GM21367 (cell line): ENCODE measurements at regions not wholly inside any gene's neighbourhood (a gene's known extent, or its start where the extent isn't known, plus 50 kb on each side); places are given as distances from the start of the nearest gene placed in this dataset.
"Not testable (repeated sequence)": the region's sequence is repeated elsewhere in the genome, so short reads cannot be mapped to it uniquely, and the experiment has no call there.

Experiments
- ATAC-seq: cut with Tn5 transposase; IDR thresholded peaks from one replicate; pipeline ENCODE4 v1.9.1; 2021; ENCODE audit not compliant: unreplicated experiment

DNA sequence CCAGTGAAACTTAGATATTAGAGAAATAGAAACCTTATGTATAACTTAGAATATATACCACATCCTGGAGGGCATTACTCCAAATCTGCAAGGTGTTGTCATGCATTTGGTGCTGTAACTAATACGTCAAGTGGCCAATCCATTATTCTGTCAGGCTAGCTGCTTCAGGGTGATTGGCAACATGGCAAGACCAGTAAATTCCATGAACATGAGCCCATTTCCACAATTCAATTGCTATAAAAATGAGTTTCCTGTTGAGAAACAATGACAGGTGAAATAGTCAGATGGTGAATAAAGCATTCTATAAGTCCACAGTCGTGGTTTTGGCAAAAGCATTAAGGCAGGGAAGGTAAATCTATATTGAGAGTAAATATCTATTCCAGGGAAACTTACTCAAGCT, 566.0 kb downstream of the ADGRL2 start:
- ATAC-seq: no peak

DNA sequence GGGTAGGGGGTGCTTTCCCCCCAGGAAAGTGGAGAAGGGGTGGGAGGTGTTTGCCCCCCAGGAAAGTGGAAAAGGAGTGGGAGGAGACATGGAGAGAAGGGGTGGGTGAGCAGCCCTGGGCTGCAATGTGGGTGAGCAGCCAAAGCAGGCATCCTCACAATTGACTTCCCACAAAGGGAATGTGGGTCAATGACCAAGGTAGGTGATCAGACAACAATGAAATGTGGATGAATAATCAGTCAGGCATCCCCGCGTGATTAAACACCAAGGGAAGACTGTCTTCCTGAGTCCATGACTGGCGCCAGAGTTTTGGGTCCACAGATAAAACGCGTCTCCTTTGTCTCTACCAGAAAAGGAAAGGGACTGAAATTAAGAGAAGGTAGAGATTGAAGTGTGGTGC, 558.8 kb downstream of the ADGRL2 start:
- ATAC-seq: not testable (repeated sequence)

DNA sequence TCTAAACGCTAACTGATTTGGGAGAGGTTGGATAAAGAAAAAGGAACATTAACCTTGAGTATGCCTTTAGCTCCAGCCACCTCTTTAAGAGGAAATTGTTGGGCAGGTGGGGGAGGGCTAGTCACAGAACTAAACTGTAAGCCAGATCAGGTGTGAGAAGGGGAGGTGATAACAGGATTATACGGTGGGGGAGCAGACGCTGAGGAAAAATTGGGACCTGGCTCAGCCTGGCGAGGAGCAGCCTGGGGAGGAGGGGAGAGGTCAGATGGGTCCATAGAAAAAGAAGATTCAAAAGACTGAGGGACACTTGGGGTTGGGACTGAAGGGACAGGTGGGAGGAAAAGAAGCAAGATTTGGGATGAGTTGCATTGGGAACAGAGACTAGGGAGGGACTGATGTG, 558.0 kb downstream of the ADGRL2 start:
- ATAC-seq: not testable (repeated sequence)

DNA sequence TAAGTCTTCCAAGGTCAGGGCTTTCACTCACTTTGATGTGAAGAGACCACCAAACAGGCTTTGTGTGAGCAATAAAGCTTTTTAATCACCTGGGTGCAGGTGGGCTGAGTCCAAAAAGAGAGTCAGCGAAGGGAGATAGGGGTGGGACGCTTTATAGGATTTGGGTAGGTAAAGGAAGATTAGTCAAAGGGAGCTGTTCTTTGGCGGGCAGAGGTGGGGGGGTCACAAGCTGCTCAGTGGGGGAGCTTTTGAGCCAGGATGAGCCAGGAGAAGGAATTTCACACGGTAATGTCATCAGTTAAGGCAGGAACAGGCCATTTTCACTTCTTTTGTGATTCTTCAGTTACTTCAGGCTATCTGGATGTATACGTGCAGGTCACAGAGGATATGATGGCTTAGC, 553.8 kb downstream of the ADGRL2 start:
- not testable (repeated sequence) for ATAC-seq

DNA sequence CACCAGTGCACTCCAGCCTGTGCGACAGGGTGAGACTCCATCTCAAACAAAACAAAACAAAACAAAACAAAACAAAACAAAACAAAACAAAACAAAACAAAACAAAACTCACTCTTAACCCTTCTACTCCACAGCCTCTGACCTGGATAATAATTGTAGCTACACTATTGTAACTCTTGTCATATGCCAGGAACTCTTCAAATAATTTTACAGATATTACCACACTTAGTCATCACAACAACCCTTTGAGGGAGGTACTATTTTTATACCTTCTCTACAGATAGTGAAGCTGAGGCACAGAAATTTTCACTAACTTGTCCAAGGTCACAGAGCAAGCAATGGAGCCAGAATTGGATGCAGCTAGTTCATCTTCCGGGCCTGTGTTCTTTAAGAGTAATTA, 547.8 kb downstream of the ADGRL2 start:
- no peak for ATAC-seq

DNA sequence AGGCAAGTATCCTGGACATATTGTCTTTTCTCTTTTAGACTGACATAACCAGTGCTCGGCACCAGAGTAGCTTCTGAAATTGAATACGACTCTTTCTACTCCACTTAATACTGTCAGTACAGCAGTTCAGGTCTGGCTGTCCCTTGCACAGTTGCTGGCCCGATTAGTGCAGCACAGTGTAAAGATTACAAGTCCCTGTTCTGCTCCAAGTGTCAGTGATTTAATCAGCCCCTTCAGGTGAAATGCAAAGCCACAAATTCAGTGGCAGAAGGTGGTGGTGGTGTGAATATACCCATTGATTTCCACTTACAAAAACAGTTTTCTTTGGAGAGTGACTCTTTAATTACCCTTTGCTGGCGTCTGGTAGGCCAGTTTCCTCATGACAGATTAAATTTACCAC, 545.4 kb downstream of the ADGRL2 start:
- ATAC-seq: no peak

DNA sequence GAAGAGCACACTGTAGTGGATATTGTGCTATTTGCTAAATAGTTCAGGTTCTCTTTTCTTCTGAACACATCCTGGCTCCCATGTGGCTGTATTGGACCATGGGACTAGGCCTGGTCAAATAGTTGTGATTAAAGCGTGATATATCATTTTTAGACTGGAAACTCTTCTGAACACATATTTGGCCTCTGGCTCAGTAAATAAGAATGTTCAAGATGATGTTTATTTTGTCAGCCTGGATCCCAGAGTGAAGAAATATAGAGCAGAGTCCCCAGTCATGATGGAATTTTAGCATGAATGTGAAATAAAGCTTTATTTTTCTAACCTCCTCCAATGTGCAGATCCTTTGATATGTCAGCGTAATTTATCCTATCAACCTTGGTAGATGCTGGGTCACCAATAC, 542.6 kb downstream of the ADGRL2 start:
- no peak for ATAC-seq

DNA sequence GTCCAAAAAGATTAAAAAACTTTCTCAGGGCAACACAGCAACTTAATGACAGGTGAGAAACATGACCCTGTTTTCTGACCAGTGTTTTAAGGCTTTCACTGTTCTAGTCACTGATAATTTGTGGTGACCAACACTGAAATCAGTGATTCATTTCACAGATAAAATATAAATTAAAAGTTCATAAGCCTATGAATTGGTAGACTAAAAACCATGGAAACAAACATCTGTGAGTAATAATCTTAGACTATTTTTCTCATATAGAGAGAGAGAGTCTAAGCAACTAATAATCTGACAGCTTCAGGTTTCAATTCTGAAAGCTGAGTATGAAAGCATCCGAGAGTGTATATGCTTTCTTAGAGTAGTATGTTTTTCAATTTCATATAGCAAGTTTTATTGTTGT, 536.9 kb downstream of the ADGRL2 start:
- no peak for ATAC-seq

DNA sequence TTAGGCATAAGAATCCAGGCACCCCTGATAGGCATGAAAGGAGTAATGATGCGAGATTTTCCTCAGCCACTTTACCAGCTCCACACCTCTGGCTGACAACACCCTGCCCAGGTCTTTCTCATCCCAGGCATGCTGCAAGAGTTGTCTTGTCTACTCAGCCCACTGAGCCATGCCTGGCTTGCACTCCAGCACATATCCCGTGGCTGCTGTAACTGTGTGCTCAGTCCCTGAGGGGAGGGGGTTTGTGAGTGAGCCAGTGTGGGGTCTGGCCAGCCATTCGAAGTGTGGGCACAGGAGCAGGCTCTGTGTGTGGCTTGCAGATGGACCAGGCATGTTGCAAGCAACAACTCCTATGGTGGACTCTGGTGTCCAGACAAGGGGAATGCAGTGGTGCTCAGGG, 529.6 kb downstream of the ADGRL2 start:
- no peak for ATAC-seq

DNA sequence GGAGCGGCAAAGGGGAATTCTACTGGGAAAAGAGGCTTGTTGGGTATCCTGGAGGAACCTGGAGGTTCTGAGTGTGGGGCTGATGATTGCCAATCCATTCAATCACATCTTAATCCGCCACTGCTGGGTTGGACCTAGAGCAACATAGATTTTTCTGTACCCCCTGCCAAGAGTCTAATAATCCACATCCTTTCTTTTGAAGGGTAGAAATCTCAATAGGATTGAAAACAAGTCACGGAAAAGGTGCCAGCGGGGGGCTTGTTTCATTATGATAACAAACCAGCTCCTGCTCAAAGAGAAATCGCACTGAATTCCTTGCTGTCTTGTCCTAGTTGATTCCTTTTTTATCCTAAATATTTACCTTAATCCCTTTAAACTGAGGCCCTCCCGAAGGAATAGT, 528.5 kb downstream of the ADGRL2 start:
- ATAC-seq: no peak

DNA sequence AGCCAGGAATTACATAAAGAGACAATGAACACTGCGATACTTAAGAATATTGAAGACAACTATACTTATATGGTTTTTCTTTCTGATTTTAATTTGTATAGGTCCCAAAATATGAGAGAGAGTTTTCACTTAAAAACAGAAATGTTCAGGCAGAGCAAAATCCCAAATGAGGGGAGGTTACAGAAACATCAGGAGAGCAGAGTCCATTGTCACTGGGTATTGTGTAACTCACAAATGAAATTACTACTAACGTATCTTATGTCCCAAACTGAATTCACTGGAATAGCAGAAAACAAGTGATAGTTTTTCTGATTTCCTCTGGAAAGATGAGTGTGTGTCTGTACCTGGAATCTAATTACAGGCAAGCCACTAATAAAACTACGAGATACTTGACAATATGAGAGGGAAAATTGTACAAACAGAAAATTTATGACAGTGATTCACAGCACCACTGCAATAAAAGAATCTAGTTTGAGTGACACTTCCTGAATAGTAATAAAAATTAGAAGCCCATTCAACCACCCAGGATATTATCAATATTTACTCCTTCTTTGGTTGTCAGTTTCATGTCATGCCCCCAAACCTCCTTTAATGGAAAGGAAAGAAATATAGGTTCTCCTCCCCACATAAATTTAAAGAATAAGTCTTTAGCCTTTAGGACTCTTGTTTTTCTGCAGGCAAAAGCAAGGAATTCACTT, 522.6 kb downstream of the ADGRL2 start:
- ATAC-seq: no peak

DNA sequence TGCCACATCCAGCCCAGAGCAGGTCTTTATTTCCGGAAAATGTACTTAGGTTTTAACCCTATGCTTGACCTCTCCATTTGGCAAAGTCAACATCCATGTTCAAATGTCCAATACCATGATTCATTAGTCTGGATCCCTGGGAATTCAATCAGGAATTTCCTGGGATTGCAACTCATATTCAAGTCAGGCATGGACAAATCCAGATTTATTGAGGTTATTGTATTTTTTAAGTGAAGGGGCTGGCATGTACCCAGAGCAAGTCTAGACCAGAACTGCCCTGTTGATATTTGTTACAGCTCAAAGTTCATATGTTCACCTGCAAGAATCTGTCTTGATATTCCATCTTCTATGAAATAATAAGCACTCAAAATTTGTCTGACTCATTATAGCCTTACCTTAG, 521.1 kb downstream of the ADGRL2 start:
- ATAC-seq: no peak

DNA sequence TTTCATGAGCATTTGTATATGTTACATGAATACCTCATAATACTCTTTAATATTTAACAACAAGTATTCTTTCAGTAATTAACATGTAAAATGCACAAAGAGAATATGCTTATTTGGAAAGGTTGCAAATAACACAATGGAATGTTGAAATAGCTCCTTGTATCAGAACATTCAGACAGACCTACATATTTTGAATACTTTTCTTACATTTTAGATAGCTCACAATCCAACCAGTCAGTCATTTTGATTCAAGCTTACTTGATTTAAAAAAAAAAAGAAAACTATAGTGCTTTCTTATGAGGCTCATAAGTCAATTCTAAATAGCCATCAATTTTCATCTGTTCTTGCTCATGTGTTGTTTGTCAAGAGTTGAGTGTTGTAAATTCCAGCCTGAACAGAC, 518.8 kb downstream of the ADGRL2 start:
- ATAC-seq: no peak

DNA sequence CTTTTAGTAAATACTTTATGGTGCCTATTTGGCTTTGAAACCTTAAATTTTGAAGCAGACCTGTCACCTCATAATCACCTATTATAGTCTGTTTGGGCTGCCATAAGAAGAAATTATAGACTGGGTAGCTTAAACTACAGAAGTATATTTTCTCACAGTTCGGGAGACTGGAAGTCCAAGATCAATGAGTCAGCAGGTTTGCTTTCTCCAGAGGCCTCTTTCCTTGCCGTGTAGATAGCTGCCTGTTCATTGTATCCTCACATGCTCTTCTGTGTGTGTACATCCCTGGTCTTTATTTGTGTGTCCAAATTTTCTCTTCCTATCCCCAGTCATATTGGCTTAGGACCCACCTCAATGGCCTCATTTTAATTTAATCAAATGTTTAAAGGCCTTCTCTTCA, 518.2 kb downstream of the ADGRL2 start:
- ATAC-seq: no peak

DNA sequence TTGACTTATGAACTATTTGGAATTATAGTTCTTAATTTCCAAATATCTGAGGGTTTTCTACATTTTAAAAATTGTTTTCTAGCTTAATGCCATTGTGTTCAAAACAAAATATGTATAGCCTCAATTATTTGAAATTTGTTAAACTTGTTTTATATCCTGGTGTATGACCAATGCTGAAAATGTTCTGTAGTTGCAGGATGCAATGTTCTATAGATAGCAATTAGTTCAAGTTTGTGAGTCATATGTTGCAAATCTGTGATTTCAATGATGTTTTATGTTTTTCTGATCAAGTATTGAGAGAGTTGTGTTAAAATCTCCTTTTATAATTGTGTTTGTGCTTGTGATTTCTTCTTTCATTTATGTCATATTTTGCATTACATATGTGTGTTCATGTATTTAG, 517.5 kb downstream of the ADGRL2 start:
- no peak for ATAC-seq

DNA sequence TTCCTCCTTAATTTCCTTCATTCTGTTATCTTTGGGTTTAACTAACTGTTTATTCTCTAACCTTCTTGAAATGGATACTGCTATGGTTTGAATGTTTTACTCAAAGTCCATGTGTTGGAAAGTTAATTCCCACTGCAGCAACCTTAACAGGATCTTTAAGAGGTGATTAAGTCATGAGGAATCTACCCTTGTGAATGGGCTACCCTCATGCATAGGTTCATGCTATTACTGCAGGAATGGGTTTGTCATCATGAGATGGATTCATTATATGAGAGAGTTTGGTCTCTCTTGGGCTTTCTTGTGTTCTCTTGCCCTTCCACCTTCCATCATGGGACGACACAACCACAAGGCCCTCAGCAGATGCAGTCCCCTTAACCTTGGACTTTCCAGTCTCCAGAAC, 516.9 kb downstream of the ADGRL2 start:
- no peak for ATAC-seq

DNA sequence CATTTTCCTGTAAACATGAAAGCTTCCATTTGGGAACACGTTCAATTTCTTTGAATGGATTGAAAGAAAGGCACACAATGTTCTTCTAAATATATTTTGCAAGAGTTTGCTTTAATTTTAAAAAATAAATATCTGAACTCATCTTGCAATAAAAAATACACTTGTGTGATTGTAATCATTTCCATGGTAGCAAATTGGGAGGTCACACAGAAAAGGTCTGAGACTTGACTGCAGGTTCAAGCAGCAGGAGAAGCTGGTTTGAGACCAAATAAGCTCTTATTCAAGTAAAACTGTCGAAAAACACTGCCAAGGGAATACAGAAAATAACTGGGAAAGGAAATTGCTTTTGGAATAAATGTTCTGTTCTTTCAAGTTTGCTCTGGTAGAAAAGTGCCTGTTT, 498.9 kb downstream of the ADGRL2 start:
- ATAC-seq: no peak

DNA sequence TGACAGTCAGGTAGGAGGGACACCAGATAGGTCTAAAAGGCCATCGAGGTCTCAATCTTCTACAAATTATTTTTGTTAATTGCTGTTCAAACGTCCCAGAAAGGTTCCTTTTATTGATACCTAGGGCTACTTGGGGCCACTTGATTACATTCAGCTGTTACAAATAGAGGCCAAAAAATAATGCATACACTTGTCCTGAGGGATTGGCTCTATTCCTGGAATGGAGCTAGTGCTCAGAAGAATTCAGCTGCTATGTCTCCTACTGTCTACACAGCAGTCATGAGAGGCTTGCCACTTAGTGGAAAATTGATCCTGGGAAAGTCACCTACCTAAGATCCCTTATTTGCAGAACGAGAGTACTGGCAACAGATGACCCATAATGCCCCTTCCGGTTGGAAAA, 498.3 kb downstream of the ADGRL2 start:
- ATAC-seq: no peak

DNA sequence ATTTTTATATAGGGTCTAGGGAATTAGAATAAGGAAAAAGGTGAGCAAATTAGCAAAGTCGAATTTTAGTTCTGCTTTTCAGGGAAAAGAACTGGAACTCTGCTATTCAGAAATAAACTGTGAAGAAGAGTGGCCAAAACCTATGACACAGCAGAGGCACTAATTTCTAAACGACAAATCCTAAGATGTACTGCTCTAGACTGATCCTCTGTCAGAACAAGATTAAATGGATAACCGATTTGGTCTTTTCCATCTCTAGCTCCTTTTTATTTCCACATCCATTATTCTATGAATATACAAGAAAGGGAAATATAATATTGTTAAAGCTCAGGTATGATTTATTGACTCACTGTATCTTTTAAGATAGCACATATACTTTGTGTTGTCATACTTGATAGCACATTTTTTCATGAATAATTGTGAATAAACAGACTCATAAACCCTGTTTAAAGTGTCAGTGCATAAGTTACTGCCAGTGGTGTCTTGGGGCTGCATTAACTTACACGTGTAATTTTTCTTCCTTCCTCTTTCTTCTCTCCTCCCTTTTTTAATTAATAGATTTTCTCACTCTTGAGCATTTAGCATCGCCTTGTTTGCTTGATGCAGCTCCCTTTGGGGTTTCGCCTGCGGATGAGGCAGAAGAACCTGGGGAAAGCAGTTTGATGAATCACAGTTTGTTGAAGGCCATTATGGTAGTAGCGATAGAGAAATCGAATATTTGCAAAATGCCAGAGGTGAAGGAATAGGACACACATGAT, 496.6 kb downstream of the ADGRL2 start:
- no peak for ATAC-seq

DNA sequence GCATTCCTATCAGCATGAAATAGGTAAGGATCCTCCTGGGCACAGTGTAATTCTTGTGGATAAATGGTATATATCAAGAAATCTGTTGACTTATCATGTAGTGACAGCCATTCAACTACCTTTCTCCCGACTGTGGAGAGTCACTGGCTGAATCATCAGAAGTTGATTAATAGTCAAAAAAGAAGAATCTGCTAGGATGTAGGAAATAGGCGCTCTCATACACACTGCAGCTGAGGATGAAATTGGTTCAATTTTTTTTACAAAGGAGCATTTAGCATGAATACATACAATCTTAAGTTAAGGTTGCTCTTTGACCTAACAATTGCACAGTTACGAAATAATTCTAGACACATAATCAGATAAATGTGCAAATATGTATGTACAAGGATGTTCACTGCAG, 486.8 kb downstream of the ADGRL2 start:
- ATAC-seq: no peak

DNA sequence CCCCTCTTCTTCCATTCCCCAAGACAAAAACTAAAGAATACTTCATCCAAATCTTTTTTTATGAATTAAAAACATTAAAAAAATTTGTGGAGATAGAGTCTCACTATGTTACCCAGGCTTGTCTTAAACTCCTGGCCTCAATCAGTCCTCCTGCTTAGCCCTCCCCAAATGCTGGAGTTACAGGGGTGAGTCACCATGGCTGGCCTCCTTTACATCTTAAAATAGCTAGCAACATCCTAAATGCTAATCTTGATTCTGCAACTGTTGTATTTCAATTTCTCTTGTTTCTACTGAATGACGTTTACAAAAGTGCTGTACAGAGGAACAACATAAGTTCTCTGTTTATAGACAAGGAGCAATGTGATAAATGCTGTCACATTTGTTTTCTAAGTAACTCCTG, 483.5 kb downstream of the ADGRL2 start:
- ATAC-seq: no peak

DNA sequence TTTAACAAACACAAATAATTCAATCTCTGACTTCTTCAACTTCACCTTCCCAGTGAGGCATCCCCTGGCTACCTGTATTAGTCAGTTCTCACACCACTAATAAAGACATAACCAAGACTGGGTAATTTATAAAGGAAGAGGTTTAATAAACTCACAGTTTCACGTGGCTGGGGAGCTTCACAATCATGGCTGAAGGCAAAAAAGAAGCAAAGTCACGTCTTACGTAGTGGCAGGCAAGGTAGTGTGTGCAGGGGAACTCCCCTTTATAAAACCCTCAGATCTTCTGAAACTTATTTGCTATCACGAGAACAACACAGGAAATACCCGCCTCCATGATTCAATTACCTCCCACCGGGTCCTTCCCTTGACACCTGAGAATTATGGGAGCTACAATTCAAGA, 478.5 kb downstream of the ADGRL2 start:
- no peak for ATAC-seq

DNA sequence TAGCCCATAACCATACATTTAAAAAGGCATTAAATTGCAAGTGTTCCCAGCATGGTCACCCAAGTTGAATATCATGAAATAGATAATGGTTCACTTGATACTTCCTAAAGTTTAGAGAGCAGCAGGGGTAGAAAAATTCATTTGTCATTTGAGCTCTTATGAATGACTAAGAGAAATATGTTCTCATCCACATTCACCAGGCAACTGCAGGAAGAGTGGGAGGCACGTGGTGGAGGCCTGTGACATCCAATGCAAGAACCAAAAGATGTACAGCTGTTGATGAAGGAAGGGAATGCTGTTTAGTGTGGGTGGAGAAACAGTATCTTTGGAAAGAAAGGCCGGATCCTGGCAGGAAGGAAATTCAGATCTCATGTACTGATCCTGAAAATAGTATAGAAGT, 473.1 kb downstream of the ADGRL2 start:
- no peak for ATAC-seq
